NT2/D1 (cell line): ENCODE measurements at regions not wholly inside any gene's neighbourhood (a gene's known extent, or its start where the extent isn't known, plus 50 kb on each side); places are given as distances from the start of the nearest gene placed in this dataset.

ENCODE experiments used
- DNase-seq: peaks from one replicate; pipeline ENCODE4 v3.0.0-alpha.2; 2011; ENCODE audit warnings: low read depth, low spot score
- H3K27me3 ChIP-seq: 2 replicates; pipeline ENCODE4 v1.6.0; 2011; ENCODE audit warnings: mild to moderate bottlenecking; ENCODE audit not compliant: insufficient read length, insufficient read depth
- H3K36me3 ChIP-seq: 2 replicates; pipeline ENCODE4 v1.6.1; 2011; ENCODE audit warnings: mild to moderate bottlenecking, low read length, mixed read lengths; ENCODE audit not compliant: insufficient read depth, insufficient read length
- H3K4me1 ChIP-seq: 2 replicates; pipeline ENCODE4 v1.5.1; 2011; ENCODE audit not compliant: insufficient read depth, insufficient read length
- H3K4me3 ChIP-seq: 2 replicates; pipeline ENCODE4 v1.5.1; 2011; ENCODE audit warnings: low read depth; ENCODE audit not compliant: insufficient read length
- H3K9ac ChIP-seq: 2 replicates; pipeline ENCODE4 v1.6.0; 2011; ENCODE audit warnings: low read depth; ENCODE audit not compliant: insufficient read length
- H3K9me3 ChIP-seq: 2 replicates; pipeline ENCODE4 v1.5.1; 2011; ENCODE audit warnings: mild to moderate bottlenecking, low read length; ENCODE audit not compliant: insufficient read depth
- SUZ12 ChIP-seq: IDR thresholded peaks from 2 replicates; pipeline ENCODE4 v1.6.1; 2011; ENCODE audit not compliant: insufficient read length, insufficient read depth; ENCODE audit errors: extremely low read depth
- YY1 ChIP-seq: IDR thresholded peaks from 2 replicates; pipeline ENCODE4 v1.6.1; 2011; ENCODE audit not compliant: insufficient read length, insufficient read depth
- ZNF274 ChIP-seq: IDR thresholded peaks from 2 replicates; pipeline ENCODE4 v1.6.1; 2011; ENCODE audit warnings: mild to moderate bottlenecking, low read depth, low read length

GRCh38 chr1:22297999-22298398, 153.7 kb upstream of the ZBTB40 start:
- Histone ChIP-seq H3K9me3 (no peaks in the 10 kb centered on the region), H3K36me3 (no peaks in the 10 kb centered on the region), H3K4me1 (peaks cover 3% of the 10 kb centered on the region), H3K4me3 (no peak overlapping the region), H3K9ac (no peak overlapping the region), H3K27me3 (no peaks in the 10 kb centered on the region)
- TF ChIP-seq SUZ12 (no peak), YY1 (no peak), ZNF274 (no peak)
- DNase-seq, result no peak

DNA sequence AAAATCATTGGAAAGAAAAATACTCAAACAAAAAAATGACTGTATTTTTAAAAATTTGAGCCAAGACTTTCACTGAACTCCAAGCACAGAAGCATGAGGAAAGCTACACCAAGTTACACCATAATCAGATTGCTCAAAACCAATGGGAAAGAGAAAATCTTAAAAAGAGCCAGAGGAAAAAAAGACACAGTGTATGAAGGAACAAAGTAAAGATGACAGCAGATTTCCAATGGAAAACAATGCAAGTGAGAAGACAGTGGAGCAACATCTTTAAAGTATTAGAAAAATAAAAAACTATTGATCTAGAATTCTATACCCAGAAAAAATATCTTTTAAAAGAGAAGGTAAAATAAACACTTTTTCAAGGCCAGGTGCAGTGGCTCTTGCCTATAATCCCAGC, 147.8 kb upstream of the ZBTB40 start:
- Histone ChIP-seq H3K4me1 (no peaks in the 10 kb centered on the region), H3K9me3 (no peaks in the 10 kb centered on the region), H3K9ac (no peak overlapping the region), H3K36me3 (no peaks in the 10 kb centered on the region), H3K27me3 (no peaks in the 10 kb centered on the region), H3K4me3 (no peak overlapping the region)
- DNase-seq, result no peak
- TF ChIP-seq ZNF274 (no peak), YY1 (no peak)

- DNase-seq, result no peak
- Histone ChIP-seq H3K4me1 (no peaks in the 10 kb centered on the region), H3K9me3 (no peaks in the 10 kb centered on the region), H3K36me3 (no peaks in the 10 kb centered on the region), H3K27me3 (no peaks in the 10 kb centered on the region), H3K9ac (no peak overlapping the region), H3K4me3 (no peak overlapping the region)
- TF ChIP-seq ZNF274 (no peak), YY1 (no peak), SUZ12 (no peak)
Measured at GRCh38 chr1:22309572-22309971, 142.1 kb upstream of the ZBTB40 start.

GRCh38 chr1:22311461-22311860, 140.2 kb upstream of the ZBTB40 start:
- Histone ChIP-seq H3K27me3 (no peaks in the 10 kb centered on the region), H3K9ac (no peak overlapping the region), H3K4me3 (no peak overlapping the region), H3K36me3 (no peaks in the 10 kb centered on the region), H3K4me1 (peaks cover 4% of the 10 kb centered on the region), H3K9me3 (no peaks in the 10 kb centered on the region)
- DNase-seq, result no peak
- TF ChIP-seq YY1 (no peak), SUZ12 (no peak), ZNF274 (no peak)

DNA sequence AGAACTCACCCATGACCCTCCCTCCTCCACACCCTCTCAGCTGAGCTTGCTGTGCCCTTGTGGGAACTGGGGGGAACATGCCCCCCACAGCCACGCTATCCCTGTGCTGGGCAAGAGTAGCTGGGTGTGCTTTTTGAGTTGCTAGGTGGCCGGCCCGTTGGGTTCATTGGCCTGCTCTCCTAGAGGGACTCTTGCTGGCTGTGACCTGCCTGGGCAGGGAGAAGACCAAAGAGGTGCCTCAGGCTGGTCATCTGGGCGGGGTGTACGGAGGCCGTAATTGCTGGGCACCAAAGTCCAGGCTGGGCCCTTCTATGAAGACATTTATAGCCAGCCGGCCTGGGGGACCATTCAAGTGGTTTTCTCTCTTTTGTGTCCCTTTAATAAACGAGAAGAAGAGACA, 138.3 kb upstream of the ZBTB40 start:
- no peak for DNase-seq
- no peak overlapping the region for H3K9ac ChIP-seq
- no peaks in the 10 kb centered on the region for H3K27me3 ChIP-seq
- H3K36me3 ChIP-seq, result no peaks in the 10 kb centered on the region
- TF ChIP-seq YY1 (no peak), ZNF274 (no peak), SUZ12 (no peak)
- H3K4me1 ChIP-seq, result peaks cover 10% of the 10 kb centered on the region
- no peaks in the 10 kb centered on the region for H3K9me3 ChIP-seq
- no peak overlapping the region for H3K4me3 ChIP-seq

GRCh38 chr1:22314706-22315105, 136.9 kb upstream of the ZBTB40 start:
- TF ChIP-seq SUZ12, result no peak
- Histone ChIP-seq H3K27me3 (peaks cover 3% of the 10 kb centered on the region), H3K9me3 (no peaks in the 10 kb centered on the region), H3K36me3 (no peaks in the 10 kb centered on the region), H3K9ac (no peak overlapping the region), H3K4me1 (peaks cover 16% of the 10 kb centered on the region), H3K4me3 (no peak overlapping the region)
- DNase-seq, result no peak

DNA sequence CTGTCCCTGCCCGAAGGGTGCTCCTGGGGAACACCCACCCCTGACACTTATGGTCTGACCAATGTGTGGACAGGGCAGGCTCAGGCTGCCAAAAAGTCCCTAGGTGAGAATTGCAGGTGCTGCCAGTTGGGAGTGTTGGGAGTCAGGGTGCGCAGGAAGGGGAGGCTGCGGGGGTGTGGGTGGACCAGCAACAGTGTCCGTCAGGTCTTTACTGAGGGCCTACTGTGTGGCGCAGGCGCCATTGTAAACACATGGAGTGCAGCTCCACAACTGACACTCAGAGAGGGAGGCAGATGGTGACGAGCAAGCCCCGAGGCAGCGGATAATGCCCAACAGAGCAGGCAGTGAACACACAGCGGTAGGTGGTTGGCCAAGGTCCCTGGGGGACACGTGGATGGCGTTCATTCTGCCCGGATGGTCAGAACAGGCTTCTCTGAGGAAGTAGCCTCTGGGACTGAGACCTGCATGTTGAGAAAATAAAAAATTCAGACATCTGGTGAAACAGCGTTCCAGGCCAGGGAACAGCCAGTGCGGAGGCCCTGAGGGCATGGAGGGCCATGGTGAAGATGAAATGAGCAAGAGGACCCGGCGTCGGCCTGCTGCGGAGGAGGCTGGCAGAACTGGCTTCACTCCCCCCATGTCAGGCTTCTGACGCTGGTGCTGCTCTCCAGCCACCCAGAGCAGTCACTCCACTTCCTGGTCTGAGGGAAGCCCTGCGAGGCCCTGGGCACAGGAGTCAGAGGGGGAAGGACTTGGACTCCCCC, 136.2 kb upstream of the ZBTB40 start:
- no peak for DNase-seq
- Histone ChIP-seq H3K4me3 (no peak overlapping the region), H3K9me3 (no peaks in the 10 kb centered on the region), H3K4me1 (peaks cover 16% of the 10 kb centered on the region), H3K36me3 (no peaks in the 10 kb centered on the region), H3K27me3 (peaks cover 3% of the 10 kb centered on the region), H3K9ac (no peak overlapping the region)
- TF ChIP-seq SUZ12 (no peak), ZNF274 (no peak), YY1 (no peak)

DNA sequence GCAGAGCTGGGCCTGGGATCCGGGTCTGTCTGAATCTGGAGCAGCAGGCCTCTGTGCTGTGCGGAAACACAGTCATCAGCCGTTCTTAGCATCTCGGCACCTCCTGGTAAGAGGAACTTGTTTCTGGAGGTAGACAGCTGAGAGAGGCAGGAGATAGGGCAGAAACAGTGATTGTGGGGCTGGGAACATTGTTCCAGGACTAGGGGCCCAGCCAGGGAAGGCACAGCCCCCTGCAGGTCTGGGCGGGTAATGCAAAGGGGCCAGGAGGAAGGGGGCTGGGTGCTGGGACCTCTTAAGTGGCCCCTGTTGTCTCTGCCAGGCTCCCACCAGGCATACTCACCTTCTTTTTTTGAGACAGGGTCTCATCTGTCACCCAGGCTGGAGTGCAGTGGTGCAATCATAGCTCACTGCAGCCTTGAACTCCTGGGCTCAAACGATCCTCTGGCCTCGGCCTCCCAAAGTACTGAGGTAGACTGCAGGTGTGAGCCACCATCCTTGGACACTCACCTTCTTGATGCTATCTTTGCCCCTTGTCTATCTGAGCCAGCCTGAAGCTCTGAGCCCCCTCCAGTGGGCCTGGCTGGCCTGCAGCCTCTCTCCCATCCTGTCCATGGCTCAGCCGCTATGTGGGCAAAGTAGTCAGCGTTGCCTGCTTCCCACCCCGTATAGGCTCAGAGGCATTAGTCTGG, 134.3 kb upstream of the ZBTB40 start:
- peaks cover 3% of the 10 kb centered on the region for H3K27me3 ChIP-seq
- no peaks in the 10 kb centered on the region for H3K36me3 ChIP-seq
- DNase-seq, result peak; percentile 47
- peaks cover 19% of the 10 kb centered on the region for H3K4me1 ChIP-seq
- no peak overlapping the region for H3K4me3 ChIP-seq
- H3K9me3 ChIP-seq, result no peaks in the 10 kb centered on the region
- H3K9ac ChIP-seq, result no peak overlapping the region
- no peak for TF ChIP-seq YY1
